WTC11 (cell line): ENCODE measurements at regions not wholly inside any gene's neighbourhood (a gene's known extent, or its start where the extent isn't known, plus 50 kb on each side); places are given as distances from the start of the nearest gene placed in this dataset.

ENCODE experiments used
- ATAC-seq: fragments of 200-7000 bp; cut with Tn5 transposase; 2 replicates; pipeline ENCODE4 v1.10.0; 2021; ENCODE audit warnings: mild to moderate bottlenecking, moderate library complexity
- CTCF ChIA-PET: fragments of 300-600 bp; sonication (Branson Sonifier 250); formaldehyde crosslinking; loops from one replicate; lab custom pipeline; 2021; ENCODE audit warnings: antibody characterized with exemption; lab: Charles Lee
- POLR2A ChIA-PET: fragments of 350-600 bp; sonication (Branson Sonifier 250); formaldehyde crosslinking; loops from one replicate; lab custom pipeline; 2021; ENCODE audit warnings: antibody characterized with exemption; lab: Charles Lee
- DNase-seq: peaks from one replicate; pipeline ENCODE4 v3.0.0; 2021; ENCODE audit warnings: low spot score
- H3K27ac Mint-ChIP-seq: 2 replicates; pipeline ENCODE4 v1.8.0; 2021; ENCODE audit warnings: mixed read lengths
- H3K27me3 Mint-ChIP-seq: 2 replicates; pipeline ENCODE4 v1.8.0; 2021; ENCODE audit warnings: low read depth, mild to moderate bottlenecking, moderate library complexity, mixed read lengths
- H3K36me3 Mint-ChIP-seq: 2 replicates; pipeline ENCODE4 v1.8.0; 2021; ENCODE audit warnings: mixed read lengths
- H3K4me1 Mint-ChIP-seq: 2 replicates; pipeline ENCODE4 v1.8.0; 2022; ENCODE audit warnings: mixed read lengths
- H3K4me3 Mint-ChIP-seq: 2 replicates; pipeline ENCODE4 v1.8.0; 2021; ENCODE audit warnings: mild to moderate bottlenecking, moderate library complexity, mixed read lengths
- H3K9me3 Mint-ChIP-seq: 2 replicates; pipeline ENCODE4 v1.8.0; 2021; ENCODE audit warnings: mixed read lengths
- ATF1 ChIP-seq: sonication (generic); formaldehyde crosslinking; IDR thresholded peaks from 2 replicates; pipeline ENCODE4 v1.8.1; 2023; ENCODE audit warnings: mild to moderate bottlenecking, moderate library complexity, missing genetic modification reagents
- CREB1 ChIP-seq: sonication (generic); formaldehyde crosslinking; IDR thresholded peaks from 2 replicates; pipeline ENCODE4 v1.8.0; 2023; ENCODE audit warnings: mild to moderate bottlenecking, missing genetic modification reagents
- ETV6 ChIP-seq: sonication (generic); formaldehyde crosslinking; IDR thresholded peaks from 2 replicates; pipeline ENCODE4 v1.8.1; 2022; ENCODE audit warnings: mild to moderate bottlenecking, missing genetic modification reagents
- GRHL2 ChIP-seq: fragments of 250-450 bp; sonication (Bioruptor Pico); IDR thresholded peaks from 2 replicates; pipeline ENCODE4 v1.8.0; 2022; ENCODE audit warnings: mild to moderate bottlenecking, moderate library complexity; ENCODE audit not compliant: insufficient replicate concordance, severe bottlenecking
- NFATC4 ChIP-seq: fragments of 250-450 bp; sonication (Bioruptor Pico); IDR thresholded peaks from 2 replicates; pipeline ENCODE4 v1.9.0; 2021; ENCODE audit warnings: mild to moderate bottlenecking
- NR2C2 ChIP-seq: sonication (generic); formaldehyde crosslinking; IDR thresholded peaks from 2 replicates; pipeline ENCODE4 v1.8.0; 2022; ENCODE audit warnings: mild to moderate bottlenecking, missing genetic modification reagents
- OVOL2 ChIP-seq: fragments of 250-450 bp; sonication (Bioruptor Pico); IDR thresholded peaks from 2 replicates; pipeline ENCODE4 v1.9.0; 2021; ENCODE audit warnings: mild to moderate bottlenecking, borderline replicate concordance
- SMAD4 ChIP-seq: sonication (generic); formaldehyde crosslinking; IDR thresholded peaks from 2 replicates; pipeline ENCODE4 v1.8.0; 2022; ENCODE audit warnings: mild to moderate bottlenecking, missing genetic modification reagents
- TP53 ChIP-seq: sonication (generic); formaldehyde crosslinking; IDR thresholded peaks from 2 replicates; pipeline ENCODE4 v1.8.1; 2023; ENCODE audit warnings: mild to moderate bottlenecking, missing genetic modification reagents
- ZBTB21 ChIP-seq: sonication (generic); formaldehyde crosslinking; IDR thresholded peaks from 2 replicates; pipeline ENCODE4 v1.8.1; 2023; ENCODE audit warnings: mild to moderate bottlenecking, missing genetic modification reagents, borderline replicate concordance
- ZNF232 ChIP-seq: sonication (generic); formaldehyde crosslinking; IDR thresholded peaks from 2 replicates; pipeline ENCODE4 v1.8.0; 2022; ENCODE audit warnings: mild to moderate bottlenecking, missing genetic modification reagents
- ZNF263 ChIP-seq: sonication (generic); formaldehyde crosslinking; IDR thresholded peaks from 2 replicates; pipeline ENCODE4 v1.8.1; 2022; ENCODE audit warnings: low read depth, mild to moderate bottlenecking, moderate library complexity, missing genetic modification reagents
- ZNF423 ChIP-seq: fragments of 250-450 bp; sonication (Bioruptor Pico); IDR thresholded peaks from 2 replicates; pipeline ENCODE4 v2.1.2; 2022; ENCODE audit warnings: mild to moderate bottlenecking, moderate library complexity
- TF ChIP-seq, protein P1 (sequence below): sonication (generic); formaldehyde crosslinking; IDR thresholded peaks from 2 replicates; pipeline ENCODE4 v1.8.0; 2022; ENCODE audit warnings: mild to moderate bottlenecking, missing genetic modification reagents
- TF ChIP-seq, protein P2 (sequence below): sonication (generic); formaldehyde crosslinking; IDR thresholded peaks from 2 replicates; pipeline ENCODE4 v1.8.0; 2022; ENCODE audit warnings: mild to moderate bottlenecking, missing genetic modification reagents
- TF ChIP-seq, protein P3 (sequence below): sonication (generic); formaldehyde crosslinking; IDR thresholded peaks from 2 replicates; pipeline ENCODE4 v1.8.1; 2022; ENCODE audit warnings: low read depth, mild to moderate bottlenecking, moderate library complexity, missing genetic modification reagents, borderline replicate concordance
- TF ChIP-seq, protein P4 (sequence below): sonication (generic); formaldehyde crosslinking; IDR thresholded peaks from 2 replicates; pipeline ENCODE4 v1.8.1; 2022; ENCODE audit warnings: mild to moderate bottlenecking, moderate library complexity, missing genetic modification reagents
- TF ChIP-seq, protein P5 (sequence below): sonication (generic); formaldehyde crosslinking; IDR thresholded peaks from 2 replicates; pipeline ENCODE4 v1.8.1; 2023; ENCODE audit warnings: mild to moderate bottlenecking, missing genetic modification reagents, borderline replicate concordance
- TF ChIP-seq, protein P6 (sequence below): sonication (generic); formaldehyde crosslinking; IDR thresholded peaks from 2 replicates; pipeline ENCODE4 v1.8.1; 2023; ENCODE audit warnings: mild to moderate bottlenecking, missing genetic modification reagents, moderate library complexity
- TF ChIP-seq, protein P7 (sequence below): fragments of 250-450 bp; sonication (Bioruptor Pico); conservative IDR thresholded peaks from 2 replicates; pipeline ENCODE4 v1.9.0; 2021; ENCODE audit warnings: mild to moderate bottlenecking

DNA sequence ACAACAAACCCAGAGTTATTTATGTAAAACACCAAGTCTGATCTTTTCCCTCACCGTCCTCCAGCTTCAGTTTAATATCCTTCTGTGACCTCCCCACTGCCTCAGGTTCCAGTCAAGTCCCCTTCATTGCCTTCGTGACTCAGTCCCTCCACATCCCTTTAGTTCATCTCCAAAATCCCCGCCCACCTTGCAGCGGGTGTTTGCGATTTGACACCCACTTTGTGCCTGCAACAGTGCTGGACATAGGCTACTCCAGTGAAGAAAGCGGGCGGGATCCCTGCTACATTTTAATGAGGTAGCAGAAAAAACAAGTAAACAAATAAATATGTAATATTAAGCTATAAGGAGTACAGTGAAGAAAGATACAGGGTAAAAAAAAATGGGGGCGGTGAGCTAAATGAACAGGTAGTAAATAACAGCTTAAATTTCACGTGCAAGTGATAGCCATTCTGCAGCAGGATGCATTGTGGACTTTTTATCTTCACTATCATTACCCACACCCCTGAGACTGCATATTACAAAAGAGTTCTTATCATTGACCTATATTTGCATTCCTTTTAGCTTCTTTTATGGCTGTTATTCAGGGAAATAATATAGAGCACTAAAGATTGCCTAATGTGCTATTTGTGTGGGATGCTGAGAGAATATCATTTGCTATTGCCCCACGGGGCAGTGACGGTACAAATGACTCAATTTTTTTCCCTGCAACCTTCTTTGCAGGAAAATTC, 222.8 kb upstream of the NUDT4 start:
- Mint-ChIP-seq H3K27me3 (no peaks in the 10 kb centered on the region), H3K27ac (no peak overlapping the region), H3K4me3 (no peak overlapping the region)
- DNase-seq, result no peak
- TF ChIP-seq ZNF232 (CRISPR knock-in tag) (no peak), TP53 (CRISPR knock-in tag) (no peak), ZNF423 (no peak), CREB1 (no peak)
- TF ChIP-seq, protein P1, sequence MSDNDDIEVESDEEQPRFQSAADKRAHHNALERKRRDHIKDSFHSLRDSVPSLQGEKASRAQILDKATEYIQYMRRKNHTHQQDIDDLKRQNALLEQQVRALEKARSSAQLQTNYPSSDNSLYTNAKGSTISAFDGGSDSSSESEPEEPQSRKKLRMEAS (CRISPR knock-in tag), result no peak
- TF ChIP-seq, all 79 proteins: peak for 0
- no peak for ATAC-seq
- Mint-ChIP-seq H3K4me1 (no peaks in the 10 kb centered on the region), H3K36me3 (peaks cover 12% of the 10 kb centered on the region), H3K9me3 (peaks cover 29% of the 10 kb centered on the region)
- ChIA-PET CTCF (no interaction called here), POLR2A (no interaction called here)

DNA sequence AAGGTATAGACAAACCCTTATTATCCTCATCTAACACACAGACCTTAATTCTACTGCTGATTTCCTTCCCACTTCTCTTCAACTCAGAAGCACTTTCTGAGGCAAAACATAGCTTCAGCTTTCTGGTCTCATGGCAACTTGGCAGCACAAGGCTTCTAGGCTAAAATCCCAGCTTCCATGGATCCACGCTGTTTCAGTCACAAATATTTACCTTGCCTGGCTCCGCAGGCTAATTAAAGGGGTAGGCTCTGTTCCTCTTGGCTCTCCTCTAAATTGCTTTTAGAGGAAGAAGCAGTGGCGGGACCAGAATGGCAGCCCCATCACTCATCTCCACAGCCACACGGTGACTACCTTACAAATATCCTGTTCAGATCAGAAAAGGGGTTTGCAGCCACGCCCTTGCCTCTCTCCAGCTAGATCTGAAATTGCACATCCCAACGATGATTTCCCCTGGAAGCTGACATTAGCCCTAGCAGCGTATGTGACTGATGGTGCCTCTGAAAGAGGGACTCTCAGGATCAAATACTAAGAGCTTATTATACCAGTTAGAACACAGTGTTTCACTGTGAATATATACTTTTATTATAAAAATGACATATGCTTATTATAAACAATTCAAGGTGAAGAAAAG, 221.5 kb upstream of the NUDT4 start:
- Mint-ChIP-seq H3K4me3 (no peak overlapping the region), H3K27ac (no peak overlapping the region), H3K9me3 (peaks cover 33% of the 10 kb centered on the region), H3K36me3 (peaks cover 12% of the 10 kb centered on the region), H3K4me1 (no peaks in the 10 kb centered on the region), H3K27me3 (no peaks in the 10 kb centered on the region)
- ChIA-PET POLR2A (no interaction called here), CTCF (no interaction called here)
- DNase-seq, result no peak
- TF ChIP-seq NR2C2 (CRISPR knock-in tag) (no peak), OVOL2 (CRISPR knock-in tag) (no peak), SMAD4 (no peak), ZBTB21 (CRISPR knock-in tag) (no peak), ETV6 (CRISPR knock-in tag) (no peak), GRHL2 (CRISPR knock-in tag) (no peak), NFATC4 (no peak), ZNF263 (CRISPR knock-in tag) (no peak), ATF1 (CRISPR knock-in tag) (no peak)
- TF ChIP-seq, protein P2, sequence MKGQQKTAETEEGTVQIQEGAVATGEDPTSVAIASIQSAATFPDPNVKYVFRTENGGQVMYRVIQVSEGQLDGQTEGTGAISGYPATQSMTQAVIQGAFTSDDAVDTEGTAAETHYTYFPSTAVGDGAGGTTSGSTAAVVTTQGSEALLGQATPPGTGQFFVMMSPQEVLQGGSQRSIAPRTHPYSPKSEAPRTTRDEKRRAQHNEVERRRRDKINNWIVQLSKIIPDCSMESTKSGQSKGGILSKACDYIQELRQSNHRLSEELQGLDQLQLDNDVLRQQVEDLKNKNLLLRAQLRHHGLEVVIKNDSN (CRISPR knock-in tag), result no peak
- TF ChIP-seq, protein P3, sequence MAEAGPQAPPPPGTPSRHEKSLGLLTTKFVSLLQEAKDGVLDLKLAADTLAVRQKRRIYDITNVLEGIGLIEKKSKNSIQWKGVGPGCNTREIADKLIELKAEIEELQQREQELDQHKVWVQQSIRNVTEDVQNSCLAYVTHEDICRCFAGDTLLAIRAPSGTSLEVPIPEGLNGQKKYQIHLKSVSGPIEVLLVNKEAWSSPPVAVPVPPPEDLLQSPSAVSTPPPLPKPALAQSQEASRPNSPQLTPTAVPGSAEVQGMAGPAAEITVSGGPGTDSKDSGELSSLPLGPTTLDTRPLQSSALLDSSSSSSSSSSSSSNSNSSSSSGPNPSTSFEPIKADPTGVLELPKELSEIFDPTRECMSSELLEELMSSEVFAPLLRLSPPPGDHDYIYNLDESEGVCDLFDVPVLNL (CRISPR knock-in tag), result no peak
- TF ChIP-seq, protein P4, sequence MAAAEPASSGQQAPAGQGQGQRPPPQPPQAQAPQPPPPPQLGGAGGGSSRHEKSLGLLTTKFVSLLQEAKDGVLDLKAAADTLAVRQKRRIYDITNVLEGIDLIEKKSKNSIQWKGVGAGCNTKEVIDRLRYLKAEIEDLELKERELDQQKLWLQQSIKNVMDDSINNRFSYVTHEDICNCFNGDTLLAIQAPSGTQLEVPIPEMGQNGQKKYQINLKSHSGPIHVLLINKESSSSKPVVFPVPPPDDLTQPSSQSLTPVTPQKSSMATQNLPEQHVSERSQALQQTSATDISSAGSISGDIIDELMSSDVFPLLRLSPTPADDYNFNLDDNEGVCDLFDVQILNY (CRISPR knock-in tag), result no peak
- TF ChIP-seq, protein P5, sequence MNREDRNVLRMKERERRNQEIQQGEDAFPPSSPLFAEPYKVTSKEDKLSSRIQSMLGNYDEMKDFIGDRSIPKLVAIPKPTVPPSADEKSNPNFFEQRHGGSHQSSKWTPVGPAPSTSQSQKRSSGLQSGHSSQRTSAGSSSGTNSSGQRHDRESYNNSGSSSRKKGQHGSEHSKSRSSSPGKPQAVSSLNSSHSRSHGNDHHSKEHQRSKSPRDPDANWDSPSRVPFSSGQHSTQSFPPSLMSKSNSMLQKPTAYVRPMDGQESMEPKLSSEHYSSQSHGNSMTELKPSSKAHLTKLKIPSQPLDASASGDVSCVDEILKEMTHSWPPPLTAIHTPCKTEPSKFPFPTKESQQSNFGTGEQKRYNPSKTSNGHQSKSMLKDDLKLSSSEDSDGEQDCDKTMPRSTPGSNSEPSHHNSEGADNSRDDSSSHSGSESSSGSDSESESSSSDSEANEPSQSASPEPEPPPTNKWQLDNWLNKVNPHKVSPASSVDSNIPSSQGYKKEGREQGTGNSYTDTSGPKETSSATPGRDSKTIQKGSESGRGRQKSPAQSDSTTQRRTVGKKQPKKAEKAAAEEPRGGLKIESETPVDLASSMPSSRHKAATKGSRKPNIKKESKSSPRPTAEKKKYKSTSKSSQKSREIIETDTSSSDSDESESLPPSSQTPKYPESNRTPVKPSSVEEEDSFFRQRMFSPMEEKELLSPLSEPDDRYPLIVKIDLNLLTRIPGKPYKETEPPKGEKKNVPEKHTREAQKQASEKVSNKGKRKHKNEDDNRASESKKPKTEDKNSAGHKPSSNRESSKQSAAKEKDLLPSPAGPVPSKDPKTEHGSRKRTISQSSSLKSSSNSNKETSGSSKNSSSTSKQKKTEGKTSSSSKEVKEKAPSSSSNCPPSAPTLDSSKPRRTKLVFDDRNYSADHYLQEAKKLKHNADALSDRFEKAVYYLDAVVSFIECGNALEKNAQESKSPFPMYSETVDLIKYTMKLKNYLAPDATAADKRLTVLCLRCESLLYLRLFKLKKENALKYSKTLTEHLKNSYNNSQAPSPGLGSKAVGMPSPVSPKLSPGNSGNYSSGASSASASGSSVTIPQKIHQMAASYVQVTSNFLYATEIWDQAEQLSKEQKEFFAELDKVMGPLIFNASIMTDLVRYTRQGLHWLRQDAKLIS (CRISPR knock-in tag), result no peak
- TF ChIP-seq, protein P6, sequence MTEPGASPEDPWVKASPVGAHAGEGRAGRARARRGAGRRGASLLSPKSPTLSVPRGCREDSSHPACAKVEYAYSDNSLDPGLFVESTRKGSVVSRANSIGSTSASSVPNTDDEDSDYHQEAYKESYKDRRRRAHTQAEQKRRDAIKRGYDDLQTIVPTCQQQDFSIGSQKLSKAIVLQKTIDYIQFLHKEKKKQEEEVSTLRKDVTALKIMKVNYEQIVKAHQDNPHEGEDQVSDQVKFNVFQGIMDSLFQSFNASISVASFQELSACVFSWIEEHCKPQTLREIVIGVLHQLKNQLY, result no peak
- TF ChIP-seq, protein P7, sequence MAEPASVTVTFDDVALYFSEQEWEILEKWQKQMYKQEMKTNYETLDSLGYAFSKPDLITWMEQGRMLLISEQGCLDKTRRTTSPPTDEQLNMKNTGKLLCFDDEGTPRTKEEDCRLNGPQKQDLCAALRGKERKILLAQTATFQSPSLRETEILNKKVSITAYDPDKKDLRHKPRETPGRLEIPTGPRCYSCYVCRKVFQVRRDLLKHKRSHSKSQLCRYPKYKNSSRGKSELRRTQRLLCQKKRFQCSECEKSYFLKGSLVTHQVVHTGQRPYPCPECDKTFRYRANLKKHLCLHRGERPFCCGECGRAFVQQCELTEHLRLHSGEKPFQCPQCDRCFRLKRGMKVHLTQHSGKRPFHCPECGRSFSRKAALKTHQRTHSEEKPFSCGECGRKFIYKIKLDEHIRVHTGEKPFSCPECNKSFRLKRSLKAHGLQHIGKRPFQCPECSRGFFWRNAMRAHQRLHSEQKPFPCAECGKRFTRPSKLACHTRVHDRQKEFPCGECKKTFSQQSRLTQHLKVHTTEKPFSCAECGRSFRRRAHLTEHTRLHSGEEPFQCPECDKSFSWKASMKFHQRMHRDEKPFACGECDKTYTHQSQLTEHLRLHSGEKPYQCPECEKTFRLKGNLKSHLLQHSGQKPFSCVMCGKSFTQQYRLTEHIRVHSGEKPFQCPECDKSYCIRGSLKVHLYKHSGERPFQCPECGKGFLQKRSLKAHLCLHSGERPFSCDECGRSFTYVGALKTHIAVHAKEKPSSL (CRISPR knock-in tag), result no peak
- TF ChIP-seq, protein P1 (CRISPR knock-in tag), result no peak
- no peak for ATAC-seq
